ENCODE measurements at regions not wholly inside any gene's neighbourhood (a gene's known extent, or its start where the extent isn't known, plus 50 kb on each side); places are given as distances from the start of the nearest gene placed in this dataset.

- TF ChIP-seq CTCF (IDR thresholded peaks at IDR 0.05 in 8 of 11, conservative IDR thresholded peaks at IDR 0.05 in 3 of 11): no peak
- no peak for TF ChIP-seq POLR2AphosphoS5 (IDR thresholded peaks at IDR 0.05)
Measured at GRCh38 chr6:21886542-21887151, 293.1 kb downstream of the SOX4 start.
